ENCODE measurements at regions not wholly inside any gene's neighbourhood (a gene's known extent, or its start where the extent isn't known, plus 50 kb on each side); places are given as distances from the start of the nearest gene placed in this dataset.
"Not testable (repeated sequence)": the region's sequence is repeated elsewhere in the genome, so short reads cannot be mapped to it uniquely, and the experiment has no call there.

- H3K27me3 ChIP-seq (ENCODE audit: insufficient read depth); H3F3A ChIP-seq (replicated peaks; ENCODE audit: insufficient read depth); H3K79me2 ChIP-seq (ENCODE audit: insufficient read depth); POLR2A ChIA-PET; H4K20me1 ChIP-seq (ENCODE audit: insufficient read depth); H3K36me3 ChIP-seq (replicated peaks in 1 of 2; ENCODE audit: control insufficient read depth in 1 of 2, insufficient read depth in 2 of 2, low read length in 1 of 2); H3K27ac ChIP-seq (ENCODE audit: low read depth in 2 of 2, low read length in 1 of 2); DNase-seq; H3K9me3 ChIP-seq; H3K4me3 ChIP-seq (ENCODE audit: low read depth in 2 of 2, low read length in 1 of 2); CTCF ChIA-PET; H3K9me2 ChIP-seq; H3K4me1 ChIP-seq (ENCODE audit: control insufficient read depth in 1 of 2, insufficient read depth in 2 of 2, low read depth in 1 of 2, low read length in 1 of 2); H3K9ac ChIP-seq; H3K4me2 ChIP-seq; H2AFZ ChIP-seq (ENCODE audit: low read depth): not testable (repeated sequence)
- WGBS (ENCODE audit: low lambda C conversion rate) = no CpG with 5 or more reads among the region's 7 CpGs
Observed at GRCh38 chr21:6521777-6522176, 3999.6 kb upstream of the TPTE start.

- H3K9ac ChIP-seq; H3F3A ChIP-seq (replicated peaks; ENCODE audit: insufficient read depth); H2AFZ ChIP-seq (ENCODE audit: low read depth); H3K79me2 ChIP-seq (ENCODE audit: insufficient read depth); H4K20me1 ChIP-seq (ENCODE audit: insufficient read depth); H3K9me3 ChIP-seq; H3K9me2 ChIP-seq; CTCF ChIA-PET; DNase-seq; H3K4me3 ChIP-seq (ENCODE audit: low read depth in 2 of 2, low read length in 1 of 2); H3K27me3 ChIP-seq (ENCODE audit: insufficient read depth); H3K4me2 ChIP-seq; POLR2A ChIA-PET; H3K4me1 ChIP-seq (ENCODE audit: control insufficient read depth in 1 of 2, insufficient read depth in 2 of 2, low read depth in 1 of 2, low read length in 1 of 2); H3K36me3 ChIP-seq (replicated peaks in 1 of 2; ENCODE audit: control insufficient read depth in 1 of 2, insufficient read depth in 2 of 2, low read length in 1 of 2); H3K27ac ChIP-seq (ENCODE audit: low read depth in 2 of 2, low read length in 1 of 2): not testable (repeated sequence)
- WGBS (ENCODE audit: low lambda C conversion rate) = no CpG with 5 or more reads among the region's 10 CpGs
Observed at GRCh38 chr21:6526213-6526612, 3995.2 kb upstream of the TPTE start.

GRCh38 chr21:6530655-6531054, 3990.7 kb upstream of the TPTE start:
- DNase-seq; H3K9me2 ChIP-seq; H3K36me3 ChIP-seq (replicated peaks in 1 of 2; ENCODE audit: control insufficient read depth in 1 of 2, insufficient read depth in 2 of 2, low read length in 1 of 2); H3K27me3 ChIP-seq (ENCODE audit: insufficient read depth); H3F3A ChIP-seq (replicated peaks; ENCODE audit: insufficient read depth); H3K4me2 ChIP-seq; CTCF ChIA-PET; H2AFZ ChIP-seq (ENCODE audit: low read depth); H3K4me1 ChIP-seq (ENCODE audit: control insufficient read depth in 1 of 2, insufficient read depth in 2 of 2, low read depth in 1 of 2, low read length in 1 of 2); H3K4me3 ChIP-seq (ENCODE audit: low read depth in 2 of 2, low read length in 1 of 2); H3K9me3 ChIP-seq; H3K27ac ChIP-seq (ENCODE audit: low read depth in 2 of 2, low read length in 1 of 2); POLR2A ChIA-PET; H4K20me1 ChIP-seq (ENCODE audit: insufficient read depth); H3K79me2 ChIP-seq (ENCODE audit: insufficient read depth); H3K9ac ChIP-seq: not testable (repeated sequence)
- WGBS (ENCODE audit: low lambda C conversion rate) = no CpG with 5 or more reads among the region's 8 CpGs

- H3K4me1 ChIP-seq (ENCODE audit: control insufficient read depth in 1 of 2, insufficient read depth in 2 of 2, low read depth in 1 of 2, low read length in 1 of 2); H3K9ac ChIP-seq; H3K27me3 ChIP-seq (ENCODE audit: insufficient read depth); H3K4me3 ChIP-seq (ENCODE audit: low read depth in 2 of 2, low read length in 1 of 2); CTCF ChIA-PET; H3K36me3 ChIP-seq (replicated peaks in 1 of 2; ENCODE audit: control insufficient read depth in 1 of 2, insufficient read depth in 2 of 2, low read length in 1 of 2); H3K9me3 ChIP-seq; H3K9me2 ChIP-seq; H3K79me2 ChIP-seq (ENCODE audit: insufficient read depth); H3K27ac ChIP-seq (ENCODE audit: low read depth in 2 of 2, low read length in 1 of 2); H2AFZ ChIP-seq (ENCODE audit: low read depth); H4K20me1 ChIP-seq (ENCODE audit: insufficient read depth); H3F3A ChIP-seq (replicated peaks; ENCODE audit: insufficient read depth); POLR2A ChIA-PET; H3K4me2 ChIP-seq; DNase-seq: not testable (repeated sequence)
- WGBS (ENCODE audit: low lambda C conversion rate) = 83% methylated on average over 1 of the region's 25 CpGs
Observed at GRCh38 chr21:6533261-6533660, 3988.1 kb upstream of the TPTE start.

GRCh38 chr21:6538320-6538719, 3983.1 kb upstream of the TPTE start:
- H3K4me3 ChIP-seq (ENCODE audit: low read depth in 2 of 2, low read length in 1 of 2); H3K4me2 ChIP-seq; H3K9ac ChIP-seq; H3K36me3 ChIP-seq (replicated peaks in 1 of 2; ENCODE audit: control insufficient read depth in 1 of 2, insufficient read depth in 2 of 2, low read length in 1 of 2); POLR2A ChIA-PET; H3K79me2 ChIP-seq (ENCODE audit: insufficient read depth); H3K9me2 ChIP-seq; H3K27me3 ChIP-seq (ENCODE audit: insufficient read depth); H3F3A ChIP-seq (replicated peaks; ENCODE audit: insufficient read depth); H4K20me1 ChIP-seq (ENCODE audit: insufficient read depth); DNase-seq; H3K27ac ChIP-seq (ENCODE audit: low read depth in 2 of 2, low read length in 1 of 2); CTCF ChIA-PET; H2AFZ ChIP-seq (ENCODE audit: low read depth); H3K9me3 ChIP-seq; H3K4me1 ChIP-seq (ENCODE audit: control insufficient read depth in 1 of 2, insufficient read depth in 2 of 2, low read depth in 1 of 2, low read length in 1 of 2): not testable (repeated sequence)
- WGBS (ENCODE audit: low lambda C conversion rate) = no CpG with 5 or more reads among the region's 12 CpGs

GRCh38 chr21:6539688-6540087, 3981.7 kb upstream of the TPTE start:
- WGBS (ENCODE audit: low lambda C conversion rate) = no CpG with 5 or more reads among the region's 7 CpGs

GRCh38 chr21:6541036-6541435, 3980.3 kb upstream of the TPTE start:
- H3K79me2 ChIP-seq (ENCODE audit: insufficient read depth); H3F3A ChIP-seq (replicated peaks; ENCODE audit: insufficient read depth); H3K9ac ChIP-seq; H3K9me2 ChIP-seq; H3K27ac ChIP-seq (ENCODE audit: low read depth in 2 of 2, low read length in 1 of 2); H2AFZ ChIP-seq (ENCODE audit: low read depth); H3K4me2 ChIP-seq; POLR2A ChIA-PET; CTCF ChIA-PET; H3K27me3 ChIP-seq (ENCODE audit: insufficient read depth); H3K36me3 ChIP-seq (replicated peaks in 1 of 2; ENCODE audit: control insufficient read depth in 1 of 2, insufficient read depth in 2 of 2, low read length in 1 of 2); H3K9me3 ChIP-seq; H3K4me1 ChIP-seq (ENCODE audit: control insufficient read depth in 1 of 2, insufficient read depth in 2 of 2, low read depth in 1 of 2, low read length in 1 of 2); H3K4me3 ChIP-seq (ENCODE audit: low read depth in 2 of 2, low read length in 1 of 2); H4K20me1 ChIP-seq (ENCODE audit: insufficient read depth); DNase-seq: not testable (repeated sequence)
- WGBS (ENCODE audit: low lambda C conversion rate) = no CpG with 5 or more reads among the region's 11 CpGs

More at GRCh38 chr21:6539688-6540087, 3981.7 kb upstream of the TPTE start:
- H2AFZ ChIP-seq (ENCODE audit: low read depth); H3K4me3 ChIP-seq (ENCODE audit: low read depth in 2 of 2, low read length in 1 of 2); H3K4me2 ChIP-seq; H3F3A ChIP-seq (replicated peaks; ENCODE audit: insufficient read depth); H3K9me3 ChIP-seq; H3K79me2 ChIP-seq (ENCODE audit: insufficient read depth); H3K27ac ChIP-seq (ENCODE audit: low read depth in 2 of 2, low read length in 1 of 2); CTCF ChIA-PET; H3K9me2 ChIP-seq; H3K36me3 ChIP-seq (replicated peaks in 1 of 2; ENCODE audit: control insufficient read depth in 1 of 2, insufficient read depth in 2 of 2, low read length in 1 of 2); POLR2A ChIA-PET; H3K27me3 ChIP-seq (ENCODE audit: insufficient read depth); H3K4me1 ChIP-seq (ENCODE audit: control insufficient read depth in 1 of 2, insufficient read depth in 2 of 2, low read depth in 1 of 2, low read length in 1 of 2); DNase-seq; H4K20me1 ChIP-seq (ENCODE audit: insufficient read depth); H3K9ac ChIP-seq: not testable (repeated sequence)

Data from SK-N-SH (cell line).